H1 (cell line): ENCODE measurements at regions not wholly inside any gene's neighbourhood (a gene's known extent, or its start where the extent isn't known, plus 50 kb on each side); places are given as distances from the start of the nearest gene placed in this dataset.

Experiments used
- CTCF ChIA-PET: fragments of 300-600 bp; sonication (Branson Sonifier 250); formaldehyde crosslinking; loops from one replicate; lab custom pipeline; 2021; ENCODE audit not compliant: partially characterized antibody; lab: Charles Lee
- POLR2A ChIA-PET: fragments of 300-600 bp; sonication (Branson Sonifier 250); formaldehyde crosslinking; loops from one replicate; lab custom pipeline; 2021; ENCODE audit warnings: inconsistent platforms; ENCODE audit not compliant: partially characterized antibody; lab: Charles Lee
- DNase-seq, 2 experiments: peaks; one replicate each; pipeline versions ENCODE4 v3.0.0 to v3.0.0-alpha.2; 2010 to 2022; ENCODE audit warnings: low spot score in 2 of 2, low read depth in 1 of 2, mixed read lengths in 1 of 2
- FAIRE-seq: peaks from 2 replicates; lab custom pipeline; 2011; peaks lifted over from hg19 to GRCh38; lab: Jason Lieb, UNC
- H2AFZ ChIP-seq: 2 replicates; pipeline ENCODE4 v1.8.1; 2012; ENCODE audit warnings: low read length, inconsistent platforms
- H2AK5ac ChIP-seq: 2 replicates; pipeline ENCODE4 v1.6.1; 2013; ENCODE audit warnings: low read depth, low read length
- H2BK120ac ChIP-seq: replicated peaks from 2 replicates; pipeline ENCODE3; 2013; ENCODE audit warnings: low read depth, low read length, inconsistent platforms
- H2BK12ac ChIP-seq: 2 replicates; pipeline ENCODE4 v1.6.1; 2013; ENCODE audit warnings: low read depth, low read length
- H2BK15ac ChIP-seq: 2 replicates; pipeline ENCODE4 v1.6.1; 2013; ENCODE audit warnings: low read length
- H2BK20ac ChIP-seq: 2 replicates; pipeline ENCODE4 v1.6.1; 2013; ENCODE audit warnings: low read length
- H2BK5ac ChIP-seq: 2 replicates; pipeline ENCODE4 v1.6.1; 2013; ENCODE audit warnings: low read depth, low read length
- H3K14ac ChIP-seq: 2 replicates; pipeline ENCODE4 v1.6.1; 2013; ENCODE audit warnings: inconsistent platforms; ENCODE audit not compliant: insufficient read length
- H3K18ac ChIP-seq: 2 replicates; pipeline ENCODE4 v1.6.1; 2013; ENCODE audit warnings: low read length; ENCODE audit errors: extremely low read depth
- H3K23ac ChIP-seq: 2 replicates; pipeline ENCODE4 v1.6.1; 2013; ENCODE audit warnings: inconsistent platforms; ENCODE audit not compliant: insufficient read length
- H3K23me2 ChIP-seq: 2 replicates; pipeline ENCODE4 v1.6.1; 2013; ENCODE audit warnings: low read depth, low read length
- H3K27ac ChIP-seq: 2 replicates; pipeline ENCODE4 v1.6.1; 2011; ENCODE audit warnings: low read depth, low read length, inconsistent platforms
- H3K27me3 ChIP-seq, 4 experiments: replicated peaks in 1 of 4; 1 replicate in 1 of 4; 2 replicates in 3 of 4; pipeline versions ENCODE4 v1.6.1 to v1.8.1; 2011 to 2013; ENCODE audit warnings: low read length in 3 of 4, mild to moderate bottlenecking in 3 of 4, inconsistent platforms in 2 of 4, mixed read lengths in 2 of 4, moderate library complexity in 1 of 4; ENCODE audit not compliant: control insufficient read depth in 3 of 4, insufficient read depth in 3 of 4; ENCODE audit errors: extremely low read depth in 1 of 4
- H3K36me3 ChIP-seq, 4 experiments: 2 replicates each; pipeline versions ENCODE4 v1.6.1 to v1.8.1; 2011 to 2013; ENCODE audit warnings: mild to moderate bottlenecking in 4 of 4, low read length in 3 of 4, moderate library complexity in 2 of 4, control low read depth in 1 of 4, inconsistent platforms in 1 of 4; ENCODE audit not compliant: insufficient read depth in 4 of 4, control insufficient read depth in 2 of 4
- H3K4ac ChIP-seq: replicated peaks from 2 replicates; pipeline ENCODE3; 2013; ENCODE audit warnings: low read length, low read depth, mixed read lengths, inconsistent platforms; ENCODE audit not compliant: insufficient read length
- H3K4me1 ChIP-seq, 4 experiments: replicated peaks in 1 of 4; 1 replicate in 1 of 4; 2 replicates in 3 of 4; pipeline versions ENCODE4 v1.6.1 to v1.8.1; 2011 to 2013; ENCODE audit warnings: low read length in 3 of 4, inconsistent platforms in 2 of 4, mixed read lengths in 1 of 4; ENCODE audit not compliant: insufficient read depth in 4 of 4, control insufficient read depth in 3 of 4
- H3K4me2 ChIP-seq, 2 experiments: 2 replicates each; pipeline versions ENCODE4 v1.6.1 to v1.8.1; 2011 to 2013; ENCODE audit warnings: low read depth in 2 of 2, low read length in 2 of 2, control low read depth in 1 of 2, inconsistent platforms in 1 of 2, mild to moderate bottlenecking in 1 of 2; ENCODE audit not compliant: insufficient read depth in 1 of 2
- H3K4me3 ChIP-seq, 4 experiments: fragments of 200-600, 300-600 bp in 1 of 4; sonication (generic), shearing (Covaris generic), sonication (Bioruptor Twin) in 1 of 4; 2 replicates each; pipeline versions ENCODE4 v1.5.1 to v1.8.1; 2011 to 2016; ENCODE audit warnings: low read length in 4 of 4, low read depth in 3 of 4, control low read depth in 2 of 4, inconsistent platforms in 2 of 4, mild to moderate bottlenecking in 2 of 4, mixed read lengths in 1 of 4, moderate library complexity in 1 of 4; ENCODE audit not compliant: insufficient read depth in 2 of 4; ENCODE audit errors: extremely low read depth in 1 of 4
- H3K56ac ChIP-seq: replicated peaks from 2 replicates; pipeline ENCODE3; 2013; ENCODE audit warnings: low read depth, mild to moderate bottlenecking, mixed read lengths, low read length, inconsistent platforms; ENCODE audit not compliant: insufficient read length
- H3K79me1 ChIP-seq: 2 replicates; pipeline ENCODE4 v1.6.1; 2013; ENCODE audit warnings: low read depth, low read length, control low read depth
- H3K79me2 ChIP-seq, 2 experiments: 2 replicates each; pipeline versions ENCODE4 v1.6.1 to v1.8.1; 2012 to 2013; ENCODE audit warnings: low read length in 2 of 2, mild to moderate bottlenecking in 2 of 2, inconsistent platforms in 1 of 2; ENCODE audit not compliant: insufficient read depth in 2 of 2, control insufficient read depth in 1 of 2
- H3K9ac ChIP-seq, 4 experiments: replicated peaks in 1 of 4; 1 replicate in 1 of 4; 2 replicates in 3 of 4; pipeline versions ENCODE4 v1.6.1 to v1.8.1; 2011 to 2013; ENCODE audit warnings: low read depth in 3 of 4, low read length in 3 of 4, control low read depth in 2 of 4, mild to moderate bottlenecking in 2 of 4, moderate library complexity in 2 of 4, inconsistent platforms in 1 of 4; ENCODE audit errors: extremely low read depth in 1 of 4
- H3K9me3 ChIP-seq, 2 experiments: 2 replicates each; pipeline versions ENCODE4 v1.6.1 to v1.8.1; 2012 to 2013; ENCODE audit warnings: mild to moderate bottlenecking in 2 of 2, moderate library complexity in 2 of 2, control low read depth in 1 of 2, inconsistent platforms in 1 of 2, low read depth in 1 of 2, low read length in 1 of 2, mixed read lengths in 1 of 2; ENCODE audit not compliant: insufficient read depth in 2 of 2
- H4K20me1 ChIP-seq, 2 experiments: replicated peaks in 1 of 2; 2 replicates each; pipeline versions ENCODE3 to v1.8.1; 2011 to 2013; ENCODE audit warnings: inconsistent platforms in 2 of 2, low read length in 2 of 2, mild to moderate bottlenecking in 1 of 2; ENCODE audit not compliant: insufficient read depth in 2 of 2, control insufficient read depth in 1 of 2
- H4K5ac ChIP-seq: 2 replicates; pipeline ENCODE4 v1.6.1; 2013; ENCODE audit warnings: low read length, low read depth, mixed read lengths, inconsistent platforms; ENCODE audit not compliant: insufficient read length
- H4K8ac ChIP-seq: 2 replicates; pipeline ENCODE4 v1.8.0; 2013; ENCODE audit warnings: mild to moderate bottlenecking, moderate library complexity, low read length, inconsistent platforms; ENCODE audit not compliant: insufficient read depth; ENCODE audit errors: extremely low read depth
- H4K91ac ChIP-seq: replicated peaks from 2 replicates; pipeline ENCODE3; 2013; ENCODE audit warnings: low read length, mixed read lengths, inconsistent platforms; ENCODE audit not compliant: insufficient read length
- ASH2L ChIP-seq: fragments of 200-600, 300-600 bp; sonication (generic); IDR thresholded peaks from one replicate; pipeline ENCODE4 v1.7.1; 2017; ENCODE audit warnings: low read length
- CBX5 ChIP-seq: fragments of 300-800, 300-1000 bp; sonication (generic); IDR thresholded peaks from 2 replicates; pipeline ENCODE4 v1.7.1; 2016; ENCODE audit warnings: antibody characterized with exemption, low read length, low read depth
- CHD2 ChIP-seq: IDR thresholded peaks from 2 replicates; pipeline ENCODE4 v1.6.1; 2012; ENCODE audit warnings: low read length, improper control_type of control experiment
- CTBP2 ChIP-seq: IDR thresholded peaks from 2 replicates; pipeline ENCODE4 v1.7.0; 2011; ENCODE audit warnings: borderline replicate concordance, mild to moderate bottlenecking, moderate library complexity, mixed read lengths, low read length; ENCODE audit not compliant: insufficient read depth, insufficient read length
- KDM1A ChIP-seq: fragments of 200-600, 300-600 bp; sonication (generic); IDR thresholded peaks from 2 replicates; pipeline ENCODE4 v1.7.1; 2016; ENCODE audit warnings: mild to moderate bottlenecking, low read length, borderline replicate concordance
- KDM4A ChIP-seq: IDR thresholded peaks from one replicate; pipeline ENCODE4 v1.7.1; 2012; ENCODE audit warnings: low read depth, mild to moderate bottlenecking, moderate library complexity, low read length, inconsistent platforms; ENCODE audit not compliant: severe bottlenecking
- RFX5 ChIP-seq: IDR thresholded peaks from 2 replicates; pipeline ENCODE4 v1.6.1; 2011; ENCODE audit warnings: low read depth, low read length, improper control_type of control experiment, borderline replicate concordance
- WGBS, 2 experiments: shearing (Covaris generic) in 1 of 2; methylation state at CpG; one replicate each; pipeline versions ENCODE4 v1.1.6 to v1.1.7; 2013 to 2015; ENCODE audit warnings: low lambda C conversion rate in 2 of 2, mixed read lengths in 2 of 2, inconsistent platforms in 1 of 2, low coverage in 1 of 2, missing lambda C conversion rate in 1 of 2; ENCODE audit not compliant: insufficient replicate concordance in 2 of 2, insufficient coverage in 1 of 2, insufficient read length in 1 of 2; ENCODE audit errors: extremely low coverage in 1 of 2, missing lambda C conversion rate in 1 of 2; 5-methylcytosine and 5-hydroxymethylcytosine counted together

GRCh38 chr11:36783808-36784207 is 185.8 kb upstream of the RAG2 start:
- H2AK5ac ChIP-seq, result no peak overlapping the region
- no peak overlapping the region for H3K27ac ChIP-seq
- DNase-seq, result no peak
- H3K4me1 ChIP-seq, result peaks cover 0 to 2% (median 0%) of the 10 kb centered on the region in 4 experiments; a peak in 2 of 7 replicates
- H3K4me2 ChIP-seq, result no peak overlapping the region
- FAIRE-seq, result no peak
- no peak overlapping the region for H3K56ac ChIP-seq
- H3K18ac ChIP-seq, result no peak overlapping the region
- no peak for TF ChIP-seq CTBP2
- no peak for TF ChIP-seq CBX5
- no peak for TF ChIP-seq KDM1A
- TF ChIP-seq ASH2L, result no peak
- TF ChIP-seq RFX5, result no peak
- TF ChIP-seq KDM4A, result no peak
- TF ChIP-seq CHD2, result no peak
- H4K5ac ChIP-seq, result no peak overlapping the region
- ChIA-PET CTCF (interaction anchor here (1.2 to 1.5 kb wide), 2 partner anchors 16 to 67 kb away, joined by 3 read pairs; no protein-coding TSS in a partner anchor), POLR2A (no interaction called here)
- H4K8ac ChIP-seq, result no peak overlapping the region
- H3K79me2 ChIP-seq, result no peaks in the 10 kb centered on the region
- H2BK12ac ChIP-seq, result no peak overlapping the region
- WGBS, 2 experiments, result 84% methylated on average over 1 of the region's 1 CpG; no CpG with 5 or more reads in 1 of the 2 experiments
- H3K14ac ChIP-seq, result no peak overlapping the region
- H2BK15ac ChIP-seq, result no peak overlapping the region
- H3K36me3 ChIP-seq, result no peaks in the 10 kb centered on the region
- H3K23ac ChIP-seq, result no peak overlapping the region
- H2BK5ac ChIP-seq, result no peak overlapping the region
- H4K20me1 ChIP-seq, result no peaks in the 10 kb centered on the region
- no peak overlapping the region for H2BK20ac ChIP-seq
- peaks cover 4% of the 10 kb centered on the region; the same call in 1 of the 2 replicates for H3K23me2 ChIP-seq
- no peaks in the 10 kb centered on the region for H3K79me1 ChIP-seq
- no peak overlapping the region for H3K4me3 ChIP-seq
- no peak overlapping the region for H3K4ac ChIP-seq
- no peak overlapping the region for H2AFZ ChIP-seq
- peaks cover 2 to 4% of the 10 kb centered on the region in 2 experiments; a peak in 1 of 4 replicates for H3K9me3 ChIP-seq
- no peaks in the 10 kb centered on the region for H3K27me3 ChIP-seq
- no peak overlapping the region for H3K9ac ChIP-seq
- H4K91ac ChIP-seq, result no peak overlapping the region
- no peak overlapping the region for H2BK120ac ChIP-seq
